Thyroid gland (tissue), 4 donors: ENCODE measurements at regions not wholly inside any gene's neighbourhood (a gene's known extent, or its start where the extent isn't known, plus 50 kb on each side); places are given as distances from the start of the nearest gene placed in this dataset.
"Not testable (repeated sequence)": the region's sequence is repeated elsewhere in the genome, so short reads cannot be mapped to it uniquely, and the experiment has no call there.

Experiments used
- DNase-seq, 2 donors: peaks; one replicate each; pipeline ENCODE4 v3.0.0-alpha.2; 2019
- H3K27ac ChIP-seq, 3 donors: fragments of 200-600 bp; sonication (generic); 1 replicate in 2 of 3; 2 replicates in 1 of 3; pipeline ENCODE4 v1.5.1; 2016 to 2019; ENCODE audit warnings: mild to moderate bottlenecking in 1 of 3, moderate library complexity in 1 of 3
- H3K27me3 ChIP-seq: fragments of 200-600 bp; sonication (generic); one replicate; pipeline ENCODE4 v1.5.1; 2019
- H3K36me3 ChIP-seq, 2 donors: fragments of 200-600 bp; sonication (generic); one replicate each; pipeline ENCODE4 v1.5.1; 2016 to 2019
- H3K4me1 ChIP-seq, 2 donors: fragments of 200-600 bp; sonication (generic); one replicate each; pipeline ENCODE4 v1.5.1; 2017 to 2019
- H3K4me3 ChIP-seq, 3 donors: fragments of 200-600 bp; sonication (generic); replicated peaks in 1 of 3; 1 replicate in 2 of 3; 2 replicates in 1 of 3; pipeline ENCODE4 v1.5.1; 2016; ENCODE audit warnings: mild to moderate bottlenecking in 1 of 3
- H3K9me3 ChIP-seq: fragments of 200-600 bp; sonication (generic); one replicate; pipeline ENCODE4 v1.5.1; 2017
- CTCF ChIP-seq, 6 experiments: fragments of 200-600 bp in 3 of 6; fragments of 450-650 bp in 3 of 6; sonication (generic) in 3 of 6; IDR thresholded peaks; one replicate each; pipeline ENCODE4 v1.5.1; 2016 to 2019; ENCODE audit warnings: antibody characterized with exemption in 6 of 6, mild to moderate bottlenecking in 2 of 6, inconsistent platforms in 1 of 6, moderate library complexity in 1 of 6
- POLR2A ChIP-seq, 2 donors: fragments of 450-650 bp; IDR thresholded peaks; one replicate each; pipeline ENCODE4 v1.6.1; 2017; ENCODE audit warnings: antibody characterized with exemption in 2 of 2, mild to moderate bottlenecking in 2 of 2, moderate library complexity in 1 of 2
- WGBS, 2 donors: methylation state at CpG; one replicate each; pipeline ENCODE4 v1.1.5; 2017; 5-methylcytosine and 5-hydroxymethylcytosine counted together
- intact Hi-C: fragments of 100-400 bp; cut with DNase I; formaldehyde crosslinking; loops from one replicate; pipeline ENCODE4 v1.15.1; 2023

- no peak for TF ChIP-seq POLR2A (IDR thresholded peaks at IDR 0.05)
- TF ChIP-seq CTCF (IDR thresholded peaks at IDR 0.05), result no peak
- intact Hi-C loops, result no loop called here
- no peaks in the 10 kb centered on the region for H3K27me3 ChIP-seq
- H3K9me3 ChIP-seq, result no peaks in the 10 kb centered on the region
- no peak for DNase-seq
- no peak overlapping the region for H3K27ac ChIP-seq
- H3K36me3 ChIP-seq, result no peaks in the 10 kb centered on the region
- H3K4me1 ChIP-seq, result no peaks in the 10 kb centered on the region
- H3K4me3 ChIP-seq, result no peak overlapping the region
- WGBS, 2 donors, result 81 to 82% methylated on average over 12 of the region's 12 CpGs
Observed at GRCh38 chr13:42380420-42381164, 108.6 kb downstream of the AKAP11 start.

DNA sequence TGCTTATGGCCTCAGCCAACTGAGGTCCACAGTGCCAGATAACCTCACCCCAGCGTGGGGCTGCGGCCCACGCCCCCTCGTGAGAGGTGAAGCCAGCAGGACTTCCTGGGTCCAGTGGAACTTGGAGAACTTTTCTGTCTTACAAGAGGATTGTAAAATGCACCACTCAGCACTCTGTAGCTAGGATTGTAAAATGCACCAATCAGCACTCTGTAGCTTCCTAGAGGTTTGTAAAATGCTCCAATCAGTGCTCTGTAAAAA lies 109.1 kb downstream of the AKAP11 start:
- intact Hi-C loops, result no loop called here
- no peak overlapping the region for H3K27ac ChIP-seq
- H3K4me1 ChIP-seq, result no peaks in the 10 kb centered on the region
- H3K9me3 ChIP-seq, result no peaks in the 10 kb centered on the region
- no peaks in the 10 kb centered on the region for H3K36me3 ChIP-seq
- H3K4me3 ChIP-seq, result no peak overlapping the region
- H3K27me3 ChIP-seq, result no peaks in the 10 kb centered on the region
- TF ChIP-seq CTCF (IDR thresholded peaks at IDR 0.05) (no peak), POLR2A (IDR thresholded peaks at IDR 0.05) (no peak)
- 77 to 94% methylated on average over 3 to 4 of the region's 4 CpGs for WGBS, 2 donors
- no peak for DNase-seq

DNA sequence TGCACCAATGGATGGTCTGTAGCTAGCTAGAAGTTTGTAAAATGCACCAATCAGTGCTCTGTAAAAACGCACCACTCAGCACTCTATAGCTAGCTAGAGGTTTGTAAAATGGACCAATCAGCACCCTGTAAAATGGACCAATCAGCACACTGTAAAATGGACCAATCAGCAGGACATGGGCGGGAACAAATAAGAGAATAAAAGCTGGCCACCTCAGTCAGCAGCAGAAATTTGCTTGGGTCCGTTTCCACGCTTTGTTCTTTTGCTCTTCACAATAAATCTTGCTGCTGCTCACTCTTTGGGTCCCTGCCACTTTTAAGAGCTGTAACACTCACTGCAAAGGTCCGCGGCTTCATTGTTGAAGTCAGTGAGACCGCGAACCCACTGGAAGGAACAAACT lies 109.5 kb downstream of the AKAP11 start:
- H3K9me3 ChIP-seq, H3K36me3 ChIP-seq, DNase-seq, H3K27me3 ChIP-seq, H3K27ac ChIP-seq, H3K4me3 ChIP-seq, H3K4me1 ChIP-seq, intact Hi-C loops: not testable (repeated sequence)
- 94 to 95% methylated on average over 8 of the region's 8 CpGs for WGBS, 2 donors

DNA sequence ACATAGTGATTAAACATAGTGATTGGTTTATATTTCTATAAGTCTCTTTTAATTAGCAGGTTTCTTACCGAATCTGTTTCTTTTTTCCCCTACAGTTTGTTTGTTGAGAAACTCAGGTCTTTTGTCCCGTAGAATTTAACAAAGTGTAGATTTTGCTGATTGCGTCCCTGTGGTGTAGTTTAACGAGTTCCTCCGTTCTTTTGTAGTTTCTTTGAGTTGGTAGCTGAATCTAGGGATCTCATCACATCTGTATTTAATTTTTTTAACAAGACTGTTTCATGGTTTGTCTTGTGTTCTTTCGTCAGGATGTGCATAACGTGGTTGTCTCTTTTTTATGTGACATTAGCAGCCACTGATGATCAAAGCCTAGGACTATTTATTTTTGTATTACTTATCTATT lies 111.1 kb downstream of the AKAP11 start:
- intact Hi-C loops, result no loop called here
- Histone ChIP-seq H3K27me3 (no peaks in the 10 kb centered on the region), H3K4me1 (no peaks in the 10 kb centered on the region), H3K4me3 (no peak overlapping the region), H3K27ac (no peak overlapping the region), H3K9me3 (no peaks in the 10 kb centered on the region), H3K36me3 (no peaks in the 10 kb centered on the region)
- 87 to 88% methylated on average over 7 of the region's 7 CpGs for WGBS, 2 donors
- TF ChIP-seq CTCF (IDR thresholded peaks at IDR 0.05) (no peak), POLR2A (IDR thresholded peaks at IDR 0.05) (no peak)
- DNase-seq, result no peak

GRCh38 chr13:42384265-42384664 lies 112.3 kb downstream of the AKAP11 start:
- 92 to 95% methylated on average over 3 of the region's 3 CpGs for WGBS, 2 donors
- intact Hi-C loops, result no loop called here
- TF ChIP-seq POLR2A (IDR thresholded peaks at IDR 0.05), result no peak
- no peak for TF ChIP-seq CTCF (IDR thresholded peaks at IDR 0.05)

DNA sequence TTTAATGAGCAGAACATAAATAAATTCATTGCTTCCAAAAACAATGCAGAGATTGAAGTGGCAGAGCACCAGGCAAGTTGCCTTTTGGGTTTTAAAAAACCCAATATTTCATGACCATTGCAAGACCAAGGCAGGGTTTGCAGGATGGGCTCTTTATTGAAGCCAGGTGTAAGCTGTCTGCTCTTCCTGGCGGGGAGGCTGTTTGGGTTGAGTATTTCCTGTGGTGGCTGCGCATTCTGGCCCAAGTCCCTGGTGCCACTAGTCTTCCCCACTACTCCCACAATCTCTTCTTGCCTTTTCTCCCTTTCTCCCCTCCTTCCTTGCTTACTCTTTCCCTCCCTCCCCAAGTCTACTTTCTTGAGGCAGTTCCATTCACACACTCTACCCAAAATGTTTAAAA lies 116.4 kb downstream of the AKAP11 start:
- DNase-seq, result no peak
- H3K9me3 ChIP-seq, result no peaks in the 10 kb centered on the region
- TF ChIP-seq POLR2A (IDR thresholded peaks at IDR 0.05) (no peak), CTCF (IDR thresholded peaks at IDR 0.05) (no peak)
- H3K27ac ChIP-seq, result no peak overlapping the region
- 67 to 72% methylated on average over 2 of the region's 2 CpGs for WGBS, 2 donors
- H3K4me3 ChIP-seq, result no peak overlapping the region
- H3K36me3 ChIP-seq, result no peaks in the 10 kb centered on the region
- H3K4me1 ChIP-seq, result no peaks in the 10 kb centered on the region
- intact Hi-C loops, result no loop called here
- no peaks in the 10 kb centered on the region for H3K27me3 ChIP-seq

More at GRCh38 chr13:42384265-42384664, 112.3 kb downstream of the AKAP11 start:
- H3K4me3 ChIP-seq, result no peak overlapping the region
- no peaks in the 10 kb centered on the region for H3K9me3 ChIP-seq
- H3K27me3 ChIP-seq, result no peaks in the 10 kb centered on the region
- no peak overlapping the region for H3K27ac ChIP-seq
- no peak for DNase-seq
- H3K4me1 ChIP-seq, result no peaks in the 10 kb centered on the region
- no peaks in the 10 kb centered on the region for H3K36me3 ChIP-seq
